ENCODE measurements at regions not wholly inside any gene's neighbourhood (a gene's known extent, or its start where the extent isn't known, plus 50 kb on each side); places are given as distances from the start of the nearest gene placed in this dataset.

DNA sequence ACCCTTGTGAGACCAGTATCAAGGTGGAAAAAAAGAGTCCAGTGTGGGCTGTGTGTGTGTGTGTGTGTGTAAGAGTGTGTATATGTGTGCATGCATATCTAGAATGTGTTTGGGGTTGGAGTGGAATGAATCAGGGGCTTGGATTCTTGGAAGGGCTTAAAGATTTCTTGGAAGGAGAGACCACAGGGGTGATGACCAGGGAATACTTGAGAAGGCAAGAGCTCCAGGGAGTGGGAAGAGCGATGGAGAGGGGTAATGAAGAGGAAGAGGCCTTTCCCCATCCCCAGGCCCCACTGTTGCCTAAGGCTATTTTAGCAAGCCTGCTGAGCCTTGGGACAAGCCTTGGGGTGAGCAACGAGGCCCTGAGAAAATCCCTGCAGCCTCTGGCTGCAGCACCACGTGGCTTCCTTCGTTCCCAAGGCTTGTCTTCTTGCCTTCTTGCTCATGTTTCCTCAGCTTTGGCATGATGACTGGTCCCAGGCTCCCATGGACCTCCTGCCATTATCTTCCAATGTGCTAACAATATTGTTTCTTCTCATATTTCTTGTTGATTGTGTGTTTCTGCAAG, 663.4 kb downstream of the INHBA start:
- Histone ChIP-seq H3K4me3 (no peak overlapping the region), H3K9me3 (peaks cover 0 to 8% (median 0%) of the 10 kb centered on the region in 3 donors), H3K36me3 (no peaks in the 10 kb centered on the region), H3K27ac (no peak overlapping the region), H3K4me1 (no peaks in the 10 kb centered on the region), H3K27me3 (no peaks in the 10 kb centered on the region)
- TF ChIP-seq POLR2A (IDR thresholded peaks at IDR 0.05) = no peak
- no peak for TF ChIP-seq POLR2AphosphoS5 (IDR thresholded peaks at IDR 0.05)
- TF ChIP-seq EP300 (IDR thresholded peaks at IDR 0.05) = no peak
- TF ChIP-seq, protein P1, sequence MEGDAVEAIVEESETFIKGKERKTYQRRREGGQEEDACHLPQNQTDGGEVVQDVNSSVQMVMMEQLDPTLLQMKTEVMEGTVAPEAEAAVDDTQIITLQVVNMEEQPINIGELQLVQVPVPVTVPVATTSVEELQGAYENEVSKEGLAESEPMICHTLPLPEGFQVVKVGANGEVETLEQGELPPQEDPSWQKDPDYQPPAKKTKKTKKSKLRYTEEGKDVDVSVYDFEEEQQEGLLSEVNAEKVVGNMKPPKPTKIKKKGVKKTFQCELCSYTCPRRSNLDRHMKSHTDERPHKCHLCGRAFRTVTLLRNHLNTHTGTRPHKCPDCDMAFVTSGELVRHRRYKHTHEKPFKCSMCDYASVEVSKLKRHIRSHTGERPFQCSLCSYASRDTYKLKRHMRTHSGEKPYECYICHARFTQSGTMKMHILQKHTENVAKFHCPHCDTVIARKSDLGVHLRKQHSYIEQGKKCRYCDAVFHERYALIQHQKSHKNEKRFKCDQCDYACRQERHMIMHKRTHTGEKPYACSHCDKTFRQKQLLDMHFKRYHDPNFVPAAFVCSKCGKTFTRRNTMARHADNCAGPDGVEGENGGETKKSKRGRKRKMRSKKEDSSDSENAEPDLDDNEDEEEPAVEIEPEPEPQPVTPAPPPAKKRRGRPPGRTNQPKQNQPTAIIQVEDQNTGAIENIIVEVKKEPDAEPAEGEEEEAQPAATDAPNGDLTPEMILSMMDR (IDR thresholded peaks at IDR 0.05) = no peak
- 69 to 78% methylated on average over 2 of the region's 4 CpGs for WGBS, 2 donors (ENCODE audit: low coverage in 1 of 2)
- no peak for ATAC-seq

DNA sequence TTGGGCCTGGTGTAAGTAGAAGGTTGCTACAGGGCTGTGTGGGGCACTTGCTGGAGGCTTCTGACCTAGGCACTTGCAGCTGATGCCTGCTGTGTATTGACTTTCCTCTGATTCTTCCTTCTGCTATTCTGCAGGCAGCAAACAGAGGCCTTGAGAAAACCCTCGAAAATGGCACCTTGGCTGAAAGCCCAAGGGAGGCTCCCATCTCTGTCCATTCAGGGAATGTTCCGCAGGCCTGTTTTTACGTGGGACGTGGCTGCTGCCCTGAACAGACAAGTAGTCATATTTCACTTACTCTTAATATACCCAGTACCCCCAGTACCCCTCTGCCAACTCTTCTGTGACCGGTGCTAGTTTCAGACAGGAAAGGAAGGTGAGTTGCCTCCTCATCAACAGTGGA, 664.7 kb downstream of the INHBA start:
- no peak overlapping the region for H3K27ac ChIP-seq
- no peak for ATAC-seq
- no peaks in the 10 kb centered on the region for H3K27me3 ChIP-seq
- no peak overlapping the region for H3K4me3 ChIP-seq
- H3K36me3 ChIP-seq = no peaks in the 10 kb centered on the region
- 73 to 82% methylated on average over 3 to 5 of the region's 5 CpGs for WGBS, 2 donors (ENCODE audit: low coverage in 1 of 2)
- H3K4me1 ChIP-seq = no peaks in the 10 kb centered on the region
- peaks cover 0 to under 1% (median 0%) of the 10 kb centered on the region in 3 donors for H3K9me3 ChIP-seq
- TF ChIP-seq POLR2A (IDR thresholded peaks at IDR 0.05) = no peak
- no peak for TF ChIP-seq EP300 (IDR thresholded peaks at IDR 0.05)
- no peak for TF ChIP-seq POLR2AphosphoS5 (IDR thresholded peaks at IDR 0.05)
- TF ChIP-seq, protein P1 (IDR thresholded peaks at IDR 0.05) = no peak

DNA sequence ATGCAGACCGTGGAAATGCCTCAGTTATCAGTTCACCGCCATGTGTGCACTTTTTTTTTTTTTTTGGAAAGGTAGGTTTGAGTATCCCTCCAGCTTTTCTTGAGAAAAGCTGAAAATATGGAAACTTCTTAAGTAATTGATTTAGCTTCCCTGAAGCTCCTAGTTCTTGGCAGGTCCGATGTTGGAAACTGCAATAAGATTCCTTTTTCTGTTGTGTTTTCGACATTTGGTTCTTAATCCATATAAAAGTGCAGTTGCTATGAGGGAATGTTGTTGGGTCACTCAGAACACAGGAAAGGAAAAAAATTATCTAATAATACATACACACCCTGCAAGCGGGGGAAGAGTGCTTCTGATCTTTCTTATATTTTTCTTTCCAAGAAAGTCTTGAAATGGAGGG, 665.2 kb downstream of the INHBA start:
- H3K27me3 ChIP-seq = no peaks in the 10 kb centered on the region
- ATAC-seq = no peak
- WGBS, 2 donors (ENCODE audit: low coverage in 1 of 2) = 46 to 79% methylated on average over 4 of the region's 5 CpGs
- no peaks in the 10 kb centered on the region for H3K9me3 ChIP-seq
- H3K4me3 ChIP-seq = no peak overlapping the region
- no peak overlapping the region for H3K27ac ChIP-seq
- TF ChIP-seq EP300 (IDR thresholded peaks at IDR 0.05) (no peak), POLR2AphosphoS5 (IDR thresholded peaks at IDR 0.05) (no peak)
- H3K36me3 ChIP-seq = no peaks in the 10 kb centered on the region
- H3K4me1 ChIP-seq = no peaks in the 10 kb centered on the region

DNA sequence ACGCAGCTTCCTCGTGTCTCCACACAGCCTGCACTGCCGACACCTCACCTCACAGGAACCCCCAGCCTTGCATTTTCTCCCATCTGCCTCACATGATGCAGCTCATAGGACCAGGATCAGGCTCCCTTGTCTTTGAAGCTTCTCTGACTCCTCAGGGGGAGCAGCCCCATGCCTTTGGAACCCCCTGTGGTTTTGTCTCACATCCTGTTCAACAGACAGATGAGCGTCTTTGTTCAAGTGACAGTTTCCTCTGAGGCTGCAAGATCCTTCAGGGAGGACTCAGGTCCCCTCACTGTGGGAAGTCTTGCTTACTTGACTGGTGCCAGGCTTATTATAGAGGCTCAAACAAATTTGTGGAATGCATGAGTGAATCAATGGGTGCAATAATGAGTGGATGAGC, 667.1 kb downstream of the INHBA start:
- WGBS, 2 donors (ENCODE audit: low coverage in 1 of 2) = 72 to 100% methylated on average over 2 to 3 of the region's 4 CpGs
- TF ChIP-seq POLR2A (IDR thresholded peaks at IDR 0.05) (no peak), EP300 (IDR thresholded peaks at IDR 0.05) (no peak), POLR2AphosphoS5 (IDR thresholded peaks at IDR 0.05) (no peak)
- TF ChIP-seq, protein P1 (IDR thresholded peaks at IDR 0.05) = no peak
- no peak for ATAC-seq

DNA sequence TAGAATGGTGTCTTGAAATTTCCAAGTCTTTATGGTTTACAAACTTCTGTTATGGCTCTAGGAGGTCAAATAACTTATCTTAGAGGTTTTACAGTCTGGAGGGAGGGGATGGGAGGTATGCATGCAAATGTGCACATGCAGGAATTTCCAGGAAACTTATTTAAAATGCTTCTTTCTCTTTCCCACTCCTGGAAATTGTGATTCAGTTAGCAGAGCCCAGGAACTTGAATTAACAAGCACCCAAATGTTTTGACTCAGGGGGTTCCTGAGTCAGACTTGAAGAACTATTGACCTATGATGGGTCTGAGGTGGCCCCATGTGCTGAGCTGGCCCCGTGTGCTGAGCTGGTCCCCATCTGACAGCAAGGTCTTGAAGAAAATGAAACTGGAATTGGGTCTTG, 669.4 kb downstream of the INHBA start:
- ATAC-seq = no peak

More for the DNA sequence above, 667.1 kb downstream of the INHBA start:
- H3K9me3 ChIP-seq = no peaks in the 10 kb centered on the region
- H3K36me3 ChIP-seq = no peaks in the 10 kb centered on the region
- H3K4me1 ChIP-seq = no peaks in the 10 kb centered on the region
- no peaks in the 10 kb centered on the region for H3K27me3 ChIP-seq
- H3K4me3 ChIP-seq = no peak overlapping the region
- no peak overlapping the region for H3K27ac ChIP-seq

More for the DNA sequence above, 669.4 kb downstream of the INHBA start:
- Histone ChIP-seq H3K4me3 (no peak overlapping the region), H3K9me3 (no peaks in the 10 kb centered on the region), H3K27me3 (no peaks in the 10 kb centered on the region), H3K4me1 (no peaks in the 10 kb centered on the region), H3K36me3 (no peaks in the 10 kb centered on the region), H3K27ac (no peak overlapping the region)
- WGBS, 2 donors (ENCODE audit: low coverage in 1 of 2) = 86% methylated on average over 1 of the region's 1 CpG; no CpG with 5 or more reads in 1 of the 2 donors
- TF ChIP-seq, protein P1 (IDR thresholded peaks at IDR 0.05) = no peak
- no peak for TF ChIP-seq POLR2A (IDR thresholded peaks at IDR 0.05)
- TF ChIP-seq POLR2AphosphoS5 (IDR thresholded peaks at IDR 0.05) = no peak
- no peak for TF ChIP-seq EP300 (IDR thresholded peaks at IDR 0.05)
